K562 (cell line): ENCODE measurements at regions not wholly inside any gene's neighbourhood (a gene's known extent, or its start where the extent isn't known, plus 50 kb on each side); places are given as distances from the start of the nearest gene placed in this dataset.

Experiments
- ATAC-seq: fragments of 200-7000 bp; cut with Tn5 transposase; 3 replicates; pipeline ENCODE4 v1.9.1; 2020; ENCODE audit warnings: moderate library complexity
- BruUV-seq: library from RNA; stranded (reverse); fragments of 400-500 nt; replicated peaks from 2 replicates; lab custom pipeline; 2021; lab: Mats Ljungman, UMichigan
- CTCF ChIA-PET: fragments of 300-600 bp; formaldehyde crosslinking; extraction: SDS; loops from one replicate; lab custom pipeline; 2021; ENCODE audit warnings: low intra/inter-chr PET ratio; lab: Yijun Ruan, JAX
- POLR2A ChIA-PET: fragments of 300-600, 350-650 bp; sonication (Branson Sonifier 250); formaldehyde crosslinking; extraction: SDS; loops from one replicate; lab custom pipeline; 2021; ENCODE audit warnings: antibody characterized with exemption, inconsistent platforms; lab: Yijun Ruan, JAX
- DNase-seq, 4 experiments: peaks; one replicate each; pipeline versions ENCODE4 v3.0.0 to v3.0.0-alpha.2; 2011 to 2018; ENCODE audit warnings: low spot score in 3 of 4, mixed read lengths in 3 of 4; ENCODE audit errors: extremely low read depth in 1 of 4
- FAIRE-seq: peaks from 2 replicates; lab custom pipeline; 2011; peaks lifted over from hg19 to GRCh38; lab: Jason Lieb, UNC
- H2AFZ ChIP-seq: 2 replicates; pipeline ENCODE4 v1.6.0; 2011; ENCODE audit warnings: low read depth, low read length, control low read depth, inconsistent platforms
- H3K27ac ChIP-seq: fragments of 200-600 bp; 3 replicates; pipeline ENCODE4 v1.8.0; 2011; ENCODE audit warnings: low read depth, mild to moderate bottlenecking, control low read depth, inconsistent platforms, low read length, moderate library complexity, mixed read lengths; ENCODE audit errors: extremely low read depth
- H3K27me3 ChIP-seq, 2 experiments: fragments of 300-600 bp in 1 of 2; 2 replicates in 1 of 2; 3 replicates in 1 of 2; pipeline versions ENCODE4 v1.6.0 to v1.8.0; 2011; ENCODE audit warnings: inconsistent platforms in 2 of 2, low read length in 2 of 2, mild to moderate bottlenecking in 1 of 2, mixed read lengths in 1 of 2, moderate library complexity in 1 of 2; ENCODE audit not compliant: control insufficient read depth in 2 of 2, insufficient read depth in 2 of 2
- H3K36me3 ChIP-seq: fragments of 300-600 bp; 3 replicates; pipeline ENCODE4 v1.8.0; 2011; ENCODE audit warnings: mild to moderate bottlenecking, low read length, inconsistent platforms; ENCODE audit not compliant: control insufficient read depth, insufficient read depth
- H3K4me1 ChIP-seq, 2 experiments: fragments of 200-600 bp in 1 of 2; replicated peaks in 1 of 2; 2 replicates in 1 of 2; 3 replicates in 1 of 2; pipeline versions ENCODE4 v1.5.1 to v1.8.0; 2011; ENCODE audit warnings: inconsistent platforms in 2 of 2, low read length in 2 of 2, mild to moderate bottlenecking in 1 of 2, mixed read lengths in 1 of 2, moderate library complexity in 1 of 2; ENCODE audit not compliant: control insufficient read depth in 2 of 2, insufficient read depth in 2 of 2
- H3K4me2 ChIP-seq: 2 replicates; pipeline ENCODE4 v1.6.1; 2011; ENCODE audit warnings: low read length, control low read depth, inconsistent platforms, mixed read lengths; ENCODE audit not compliant: insufficient read depth
- H3K4me3 ChIP-seq: fragments of 200-600 bp; sonication (generic), shearing (Covaris generic); 2 replicates; pipeline ENCODE4 v1.5.1; 2016; ENCODE audit warnings: control low read depth, inconsistent platforms
- H3K79me2 ChIP-seq: fragments of 200-600 bp; 3 replicates; pipeline ENCODE4 v1.8.0; 2011; ENCODE audit warnings: low read length, inconsistent platforms; ENCODE audit not compliant: control insufficient read depth, insufficient read depth
- H3K9ac ChIP-seq, 2 experiments: 2 replicates each; pipeline versions ENCODE4 v1.6.0 to v1.6.1; 2011; ENCODE audit warnings: low read depth in 2 of 2, low read length in 2 of 2, control low read depth in 1 of 2, inconsistent platforms in 1 of 2, mild to moderate bottlenecking in 1 of 2, mixed read lengths in 1 of 2; ENCODE audit not compliant: insufficient read depth in 1 of 2
- H3K9me1 ChIP-seq: one replicate; pipeline ENCODE4 v1.6.0; 2011; ENCODE audit warnings: inconsistent platforms, mild to moderate bottlenecking, low read length, moderate library complexity; ENCODE audit not compliant: control insufficient read depth, insufficient read depth
- H3K9me3 ChIP-seq: replicated peaks from 2 replicates; pipeline ENCODE4 v1.5.1; 2011; ENCODE audit warnings: low read depth, low read length, inconsistent platforms; ENCODE audit not compliant: control insufficient read depth, insufficient read depth
- H4K20me1 ChIP-seq: replicated peaks from 2 replicates; pipeline ENCODE4 v1.6.1; 2011; ENCODE audit warnings: low read length, inconsistent platforms, mixed read lengths; ENCODE audit not compliant: control insufficient read depth, insufficient read depth
- KAT7 ChIP-seq: sonication (generic); formaldehyde crosslinking; IDR thresholded peaks from 2 replicates; pipeline ENCODE4 v1.8.0; 2022; ENCODE audit warnings: missing genetic modification reagents, mild to moderate bottlenecking, borderline replicate concordance
- MIER1 ChIP-seq: fragments of 450-650 bp; IDR thresholded peaks from 2 replicates; pipeline ENCODE4 v1.6.1; 2016; ENCODE audit warnings: antibody characterized with exemption, mild to moderate bottlenecking, low read depth
- MYC ChIP-seq, 2 experiments: fragments of 250-450 bp in 1 of 2; sonication (Bioruptor Pico) in 1 of 2; IDR thresholded peaks; 2 replicates each; pipeline versions ENCODE4 v1.5.1 to v1.6.1; 2012 to 2021; ENCODE audit warnings: low read depth in 2 of 2, borderline replicate concordance in 1 of 2, improper control_type of control experiment in 1 of 2, low read length in 1 of 2, mild to moderate bottlenecking in 1 of 2, moderate library complexity in 1 of 2
- NELFE ChIP-seq: IDR thresholded peaks from 2 replicates; pipeline ENCODE4 v1.6.1; 2011; ENCODE audit warnings: mild to moderate bottlenecking; ENCODE audit not compliant: insufficient read depth, insufficient read length
- RCOR1 ChIP-seq, 2 experiments: IDR thresholded peaks; 2 replicates each; pipeline ENCODE4 v1.6.1; 2012; ENCODE audit warnings: low read depth in 2 of 2, low read length in 2 of 2, borderline replicate concordance in 1 of 2, improper control_type of control experiment in 1 of 2
- STAT6 ChIP-seq: sonication (generic); formaldehyde crosslinking; IDR thresholded peaks from 2 replicates; pipeline ENCODE4 v1.8.1; 2023; ENCODE audit warnings: mild to moderate bottlenecking, missing genetic modification reagents
- WGBS: fragments of 100-300 bp; shearing (Covaris generic); methylation state at CpG from one replicate; pipeline ENCODE4 v1.1.6; 2016; ENCODE audit warnings: low coverage, mixed read lengths; ENCODE audit not compliant: insufficient coverage; ENCODE audit errors: missing lambda C conversion rate; 5-methylcytosine and 5-hydroxymethylcytosine counted together
- in situ Hi-C: fragments of 300-500 bp; cut with MboI; formaldehyde crosslinking; loops from 4 replicates; pipeline ENCODE4 v1.15.0; 2018; ENCODE audit warnings: inconsistent platforms, mixed read lengths
- intact Hi-C: fragments of 100-400 bp; cut with micrococcal nuclease; formaldehyde crosslinking; loops from 2 replicates; pipeline ENCODE4 v1.14.2; 2022
- TF ChIP-seq, protein P1 (sequence below): sonication (generic); formaldehyde crosslinking; IDR thresholded peaks from 2 replicates; pipeline ENCODE4 v1.8.1; 2023; ENCODE audit warnings: mild to moderate bottlenecking, missing genetic modification reagents, moderate library complexity
- TF ChIP-seq, protein P2 (sequence below): fragments of 450-650 bp; conservative IDR thresholded peaks from 2 replicates; pipeline ENCODE4 v1.6.1; 2016; ENCODE audit warnings: missing genetic modification characterization, low read depth, mild to moderate bottlenecking, control low read depth, missing compliant biosample characterization
- TF ChIP-seq, protein P3 (sequence below): fragments of 200-800 bp; sonication (Bioruptor generic); IDR thresholded peaks from 2 replicates; pipeline ENCODE4 v1.6.1; 2016; ENCODE audit warnings: missing genetic modification characterization, missing compliant biosample characterization

DNA sequence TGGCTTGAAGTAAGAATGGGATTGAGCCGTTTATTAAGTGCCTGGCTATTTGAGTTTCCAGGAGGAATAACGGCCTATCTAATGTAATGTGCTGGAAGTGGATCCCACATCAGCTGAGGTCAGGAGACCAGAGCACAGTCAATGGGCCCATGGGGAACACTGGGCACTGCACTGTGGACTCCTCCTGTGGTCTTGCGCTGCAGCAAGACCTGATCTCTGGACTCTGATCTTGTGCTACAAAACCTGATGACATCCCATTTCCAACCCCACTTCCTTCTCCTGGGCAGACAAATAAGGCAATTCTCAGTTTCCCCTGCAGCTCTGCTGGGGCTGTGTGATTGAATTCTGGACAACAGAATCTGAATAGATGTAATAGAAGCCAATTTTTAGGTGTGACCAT lies 151.7 kb upstream of the ADCY2 start (continued):
- TF ChIP-seq MYC (IDR thresholded peaks at IDR 0.05; ENCODE audit: low read depth, low read length): no peak
- TF ChIP-seq MYC (CRISPR knock-in tag; IDR thresholded peaks at IDR 0.05; ENCODE audit: borderline replicate concordance, low read depth): no peak
- TF ChIP-seq, protein P1, sequence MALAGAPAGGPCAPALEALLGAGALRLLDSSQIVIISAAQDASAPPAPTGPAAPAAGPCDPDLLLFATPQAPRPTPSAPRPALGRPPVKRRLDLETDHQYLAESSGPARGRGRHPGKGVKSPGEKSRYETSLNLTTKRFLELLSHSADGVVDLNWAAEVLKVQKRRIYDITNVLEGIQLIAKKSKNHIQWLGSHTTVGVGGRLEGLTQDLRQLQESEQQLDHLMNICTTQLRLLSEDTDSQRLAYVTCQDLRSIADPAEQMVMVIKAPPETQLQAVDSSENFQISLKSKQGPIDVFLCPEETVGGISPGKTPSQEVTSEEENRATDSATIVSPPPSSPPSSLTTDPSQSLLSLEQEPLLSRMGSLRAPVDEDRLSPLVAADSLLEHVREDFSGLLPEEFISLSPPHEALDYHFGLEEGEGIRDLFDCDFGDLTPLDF (CRISPR knock-in tag): no peak
- no peak for TF ChIP-seq MIER1

DNA sequence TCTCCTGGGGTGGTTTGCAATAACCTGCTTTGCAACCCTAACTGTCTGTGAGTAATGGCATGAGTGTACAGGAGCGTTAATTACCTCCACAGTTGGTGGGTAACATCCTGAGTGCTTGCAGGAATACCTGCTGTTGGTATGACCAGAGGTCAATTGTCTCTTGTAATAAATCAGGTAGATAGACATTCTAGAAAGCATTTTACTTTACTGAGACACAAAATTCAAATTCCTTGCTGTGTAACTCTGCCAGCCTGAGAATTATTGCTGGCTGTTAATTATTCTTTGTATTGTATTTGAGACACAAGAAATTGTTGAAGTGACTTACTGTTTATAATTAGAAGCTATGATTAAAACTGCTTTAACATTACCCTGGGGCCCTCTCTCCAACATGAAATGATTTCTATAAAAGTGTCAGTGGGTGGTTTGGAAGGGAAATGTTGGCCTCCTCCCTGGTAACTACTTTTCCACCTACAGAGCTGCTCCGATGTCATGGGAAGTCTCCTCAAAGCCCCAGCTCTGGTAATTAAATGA lies 150.8 kb upstream of the ADCY2 start:
- WGBS: 0% methylated on average over 2 of the region's 2 CpGs
- CTCF ChIA-PET: no interaction called here
- TF ChIP-seq KAT7 (CRISPR knock-in tag) (no peak), RCOR1 (IDR thresholded peaks at IDR 0.05; ENCODE audit: borderline replicate concordance in 1 of 2, low read depth in 2 of 2, low read length in 2 of 2) (no peak), NELFE (no peak), STAT6 (no peak)
- TF ChIP-seq, protein P2, sequence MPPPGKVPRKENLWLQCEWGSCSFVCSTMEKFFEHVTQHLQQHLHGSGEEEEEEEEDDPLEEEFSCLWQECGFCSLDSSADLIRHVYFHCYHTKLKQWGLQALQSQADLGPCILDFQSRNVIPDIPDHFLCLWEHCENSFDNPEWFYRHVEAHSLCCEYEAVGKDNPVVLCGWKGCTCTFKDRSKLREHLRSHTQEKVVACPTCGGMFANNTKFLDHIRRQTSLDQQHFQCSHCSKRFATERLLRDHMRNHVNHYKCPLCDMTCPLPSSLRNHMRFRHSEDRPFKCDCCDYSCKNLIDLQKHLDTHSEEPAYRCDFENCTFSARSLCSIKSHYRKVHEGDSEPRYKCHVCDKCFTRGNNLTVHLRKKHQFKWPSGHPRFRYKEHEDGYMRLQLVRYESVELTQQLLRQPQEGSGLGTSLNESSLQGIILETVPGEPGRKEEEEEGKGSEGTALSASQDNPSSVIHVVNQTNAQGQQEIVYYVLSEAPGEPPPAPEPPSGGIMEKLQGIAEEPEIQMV (tag): no peak
- TF ChIP-seq, protein P3, sequence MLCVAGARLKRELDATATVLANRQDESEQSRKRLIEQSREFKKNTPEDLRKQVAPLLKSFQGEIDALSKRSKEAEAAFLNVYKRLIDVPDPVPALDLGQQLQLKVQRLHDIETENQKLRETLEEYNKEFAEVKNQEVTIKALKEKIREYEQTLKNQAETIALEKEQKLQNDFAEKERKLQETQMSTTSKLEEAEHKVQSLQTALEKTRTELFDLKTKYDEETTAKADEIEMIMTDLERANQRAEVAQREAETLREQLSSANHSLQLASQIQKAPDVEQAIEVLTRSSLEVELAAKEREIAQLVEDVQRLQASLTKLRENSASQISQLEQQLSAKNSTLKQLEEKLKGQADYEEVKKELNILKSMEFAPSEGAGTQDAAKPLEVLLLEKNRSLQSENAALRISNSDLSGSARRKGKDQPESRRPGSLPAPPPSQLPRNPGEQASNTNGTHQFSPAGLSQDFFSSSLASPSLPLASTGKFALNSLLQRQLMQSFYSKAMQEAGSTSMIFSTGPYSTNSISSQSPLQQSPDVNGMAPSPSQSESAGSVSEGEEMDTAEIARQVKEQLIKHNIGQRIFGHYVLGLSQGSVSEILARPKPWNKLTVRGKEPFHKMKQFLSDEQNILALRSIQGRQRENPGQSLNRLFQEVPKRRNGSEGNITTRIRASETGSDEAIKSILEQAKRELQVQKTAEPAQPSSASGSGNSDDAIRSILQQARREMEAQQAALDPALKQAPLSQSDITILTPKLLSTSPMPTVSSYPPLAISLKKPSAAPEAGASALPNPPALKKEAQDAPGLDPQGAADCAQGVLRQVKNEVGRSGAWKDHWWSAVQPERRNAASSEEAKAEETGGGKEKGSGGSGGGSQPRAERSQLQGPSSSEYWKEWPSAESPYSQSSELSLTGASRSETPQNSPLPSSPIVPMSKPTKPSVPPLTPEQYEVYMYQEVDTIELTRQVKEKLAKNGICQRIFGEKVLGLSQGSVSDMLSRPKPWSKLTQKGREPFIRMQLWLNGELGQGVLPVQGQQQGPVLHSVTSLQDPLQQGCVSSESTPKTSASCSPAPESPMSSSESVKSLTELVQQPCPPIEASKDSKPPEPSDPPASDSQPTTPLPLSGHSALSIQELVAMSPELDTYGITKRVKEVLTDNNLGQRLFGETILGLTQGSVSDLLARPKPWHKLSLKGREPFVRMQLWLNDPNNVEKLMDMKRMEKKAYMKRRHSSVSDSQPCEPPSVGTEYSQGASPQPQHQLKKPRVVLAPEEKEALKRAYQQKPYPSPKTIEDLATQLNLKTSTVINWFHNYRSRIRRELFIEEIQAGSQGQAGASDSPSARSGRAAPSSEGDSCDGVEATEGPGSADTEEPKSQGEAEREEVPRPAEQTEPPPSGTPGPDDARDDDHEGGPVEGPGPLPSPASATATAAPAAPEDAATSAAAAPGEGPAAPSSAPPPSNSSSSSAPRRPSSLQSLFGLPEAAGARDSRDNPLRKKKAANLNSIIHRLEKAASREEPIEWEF (CRISPR knock-in tag): no peak

More for the DNA sequence above, 150.8 kb upstream of the ADCY2 start:
- ATAC-seq (no peak), DNase-seq (no peak), FAIRE-seq (no peak)
- Histone ChIP-seq H3K27me3 (no peaks in the 10 kb centered on the region), H4K20me1 (no peaks in the 10 kb centered on the region), H3K4me2 (no peak overlapping the region), H3K4me1 (no peaks in the 10 kb centered on the region), H3K79me2 (no peaks in the 10 kb centered on the region), H3K4me3 (no peak overlapping the region), H2AFZ (no peak overlapping the region), H3K9ac (no peak overlapping the region), H3K27ac (no peak overlapping the region), H3K9me1 (no peaks in the 10 kb centered on the region), H3K9me3 (no peaks in the 10 kb centered on the region), H3K36me3 (no peaks in the 10 kb centered on the region)
- in situ Hi-C loops: no loop called here
- BruUV-seq: no TSS peak
- POLR2A ChIA-PET: no interaction called here
- intact Hi-C loops: no loop called here
